GM10248 (cell line): ENCODE measurements at regions not wholly inside any gene's neighbourhood (a gene's known extent, or its start where the extent isn't known, plus 50 kb on each side); places are given as distances from the start of the nearest gene placed in this dataset.

Experiments
- CTCF ChIA-PET: fragments of 300-600 bp; sonication (Branson Sonifier 250); formaldehyde crosslinking; extraction: SDS; loops from one replicate; lab custom pipeline; 2021; ENCODE audit warnings: antibody characterized with exemption; lab: Yijun Ruan, JAX
- POLR2A ChIA-PET: fragments of 350-650 bp; sonication (Branson Sonifier 250); formaldehyde crosslinking; extraction: SDS; loops from one replicate; lab custom pipeline; 2020; ENCODE audit warnings: antibody characterized with exemption; lab: Yijun Ruan, JAX
- DNase-seq: peaks from one replicate; pipeline ENCODE4 v3.0.0; 2012; ENCODE audit errors: extremely low spot score
- CTCF ChIP-seq: IDR thresholded peaks from 2 replicates; pipeline ENCODE4 v1.5.1; 2012; ENCODE audit warnings: mild to moderate bottlenecking, low read depth; ENCODE audit errors: extremely low read depth, missing control alignments, control extremely low read depth

DNA sequence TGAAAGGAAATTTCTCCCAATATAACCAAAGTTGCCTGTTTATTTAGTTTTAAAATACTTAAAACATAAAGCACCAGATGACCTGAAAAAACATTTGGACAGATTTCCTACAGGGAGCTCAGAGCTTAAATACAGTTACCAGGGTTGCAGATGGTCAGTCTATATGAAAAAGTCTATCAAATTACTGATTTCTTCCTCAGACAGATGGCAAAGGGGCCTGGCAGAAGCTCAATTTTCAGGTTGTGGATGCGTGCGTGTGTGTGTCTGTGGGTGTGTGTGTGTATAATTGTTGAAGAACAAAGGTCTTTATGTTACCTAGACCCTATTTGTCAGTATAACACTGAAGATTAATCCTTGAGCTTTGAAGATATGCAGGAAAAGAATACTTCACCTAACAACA is 169.4 kb downstream of the MAD2L1 start:
- DNase-seq, result no peak
- no peak for TF ChIP-seq CTCF
- ChIA-PET POLR2A (no interaction called here), CTCF (interaction anchor here (1.2 kb wide), 1 partner anchor 14 kb away, joined by 3 read pairs; no protein-coding TSS in a partner anchor)

- no peak for DNase-seq
- ChIA-PET CTCF (no interaction called here), POLR2A (no interaction called here)
- TF ChIP-seq CTCF, result no peak
Measured at GRCh38 chr4:119894650-119895208, 171.9 kb downstream of the MAD2L1 start.

DNA sequence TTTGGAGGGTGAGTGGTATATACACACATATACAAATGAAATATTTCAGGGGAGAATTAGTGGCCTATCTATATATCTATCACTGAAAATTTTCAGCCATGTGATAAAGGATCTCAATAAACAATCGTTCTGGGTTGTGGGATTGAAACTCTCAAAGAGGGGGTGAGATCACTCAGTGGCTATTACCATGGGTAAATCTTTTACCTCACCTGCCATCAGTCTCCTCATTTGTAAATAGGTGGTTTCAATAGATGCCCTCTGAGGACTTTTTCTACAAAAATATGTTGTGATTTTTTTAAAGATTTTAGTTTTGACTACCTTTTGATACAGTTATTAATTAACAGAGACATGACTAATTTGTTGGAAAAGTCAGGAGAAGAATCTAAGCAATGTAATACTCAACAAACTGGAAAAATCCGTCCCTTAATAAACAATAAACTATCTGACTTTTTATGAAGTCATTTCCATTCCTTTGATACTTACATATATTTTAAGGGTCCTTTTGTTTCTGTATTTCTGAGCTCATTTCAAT is 192.8 kb downstream of the MAD2L1 start:
- CTCF ChIA-PET, result interaction anchor here (1.2 kb wide), 1 partner anchor 12 kb away, joined by 3 read pairs; no protein-coding TSS in a partner anchor
- no peak for TF ChIP-seq CTCF
- POLR2A ChIA-PET, result no interaction called here
- no peak for DNase-seq

GRCh38 chr4:119873132-119873531 is 193.5 kb downstream of the MAD2L1 start:
- no peak for TF ChIP-seq CTCF
- CTCF ChIA-PET, result no interaction called here
- DNase-seq, result no peak
- POLR2A ChIA-PET, result no interaction called here

DNA sequence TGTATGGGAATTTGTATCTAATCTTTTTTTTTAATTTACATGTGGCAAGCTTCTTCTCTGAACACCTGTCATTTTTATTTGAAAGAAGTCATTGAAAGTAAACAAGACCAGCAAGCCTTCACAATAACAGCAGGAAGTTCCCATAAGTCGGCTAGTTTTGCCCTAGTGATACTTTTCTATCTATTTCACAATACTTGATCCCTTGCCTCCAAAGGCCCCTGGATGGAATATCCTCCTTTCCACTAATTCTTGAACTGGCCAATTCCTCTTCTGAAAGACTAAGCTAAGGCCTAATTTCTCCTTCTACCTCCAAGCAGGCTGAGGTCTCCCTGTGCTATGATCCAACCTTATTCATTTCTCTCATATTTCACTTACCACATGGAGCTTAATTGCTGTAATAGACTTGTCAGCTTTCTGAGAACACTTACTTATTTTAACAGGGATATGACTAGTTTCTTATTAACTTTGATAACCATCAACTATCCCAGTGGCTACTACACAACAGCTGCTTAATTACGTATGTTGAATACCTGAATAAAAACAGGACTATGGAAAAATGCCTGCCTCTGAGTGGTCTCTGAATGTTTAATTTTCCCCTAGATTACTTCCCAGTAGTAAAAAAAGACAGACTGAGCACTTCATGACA is 194.2 kb downstream of the MAD2L1 start:
- ChIA-PET POLR2A (no interaction called here), CTCF (interaction anchor here (1.3 kb wide), 1 partner anchor 12 kb away, joined by 3 read pairs; no protein-coding TSS in a partner anchor)
- no peak for TF ChIP-seq CTCF
- no peak for DNase-seq

- ChIA-PET POLR2A (no interaction called here), CTCF (no interaction called here)
- no peak for DNase-seq
- no peak for TF ChIP-seq CTCF
Measured at GRCh38 chr4:119870856-119871255, 195.8 kb downstream of the MAD2L1 start.
